GM18507 (cell line): ENCODE measurements at regions not wholly inside any gene's neighbourhood (a gene's known extent, or its start where the extent isn't known, plus 50 kb on each side); places are given as distances from the start of the nearest gene placed in this dataset.

Experiments used
- DNase-seq: peaks from one replicate; pipeline ENCODE4 v3.0.0; 2011; ENCODE audit warnings: low read depth; ENCODE audit not compliant: insufficient read length; ENCODE audit errors: extremely low spot score
- FAIRE-seq: peaks from 2 replicates; lab custom pipeline; 2011; peaks lifted over from hg19 to GRCh38; lab: Jason Lieb, UNC

- FAIRE-seq (no peak), DNase-seq (no peak)
These were observed 183.5 kb upstream of the TSC22D1 start for GRCh38 chr13:44759384-44760360.

DNA sequence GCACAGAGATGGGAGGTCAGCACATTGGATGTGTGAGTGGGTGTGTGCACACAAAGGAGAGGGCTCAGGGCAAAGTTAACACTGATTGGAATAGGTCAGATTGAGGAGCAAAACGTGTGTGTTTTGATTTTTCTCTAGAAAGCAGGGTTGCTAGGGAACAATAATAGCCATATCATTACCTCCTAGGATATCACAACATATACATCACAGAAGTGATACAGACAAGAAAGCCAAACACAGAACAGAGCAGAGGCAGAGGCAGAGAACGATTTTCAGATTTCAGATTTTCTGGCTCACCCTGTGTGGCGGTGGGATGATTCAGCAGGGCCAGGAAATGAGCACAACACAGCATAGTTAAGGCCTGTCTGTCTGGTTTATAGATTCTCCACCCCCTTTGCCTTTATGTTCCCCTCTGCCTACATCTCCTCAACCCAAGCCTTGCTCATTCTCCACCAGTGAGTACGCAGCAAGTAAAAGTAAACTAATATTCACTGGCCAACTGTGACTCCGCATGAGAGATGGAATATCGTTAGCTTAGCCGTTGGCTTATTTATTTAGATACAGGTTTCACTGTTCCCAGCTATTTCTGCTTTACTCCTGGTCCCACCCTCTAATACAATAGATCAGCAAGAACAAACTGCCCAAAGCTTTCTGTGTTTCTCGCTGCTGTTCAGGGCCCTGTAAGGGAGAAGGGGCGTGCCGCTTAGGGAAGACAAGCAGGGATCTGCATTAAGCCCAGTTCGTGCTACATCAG, 182.7 kb upstream of the TSC22D1 start:
- DNase-seq = no peak
- no peak for FAIRE-seq

- DNase-seq (no peak), FAIRE-seq (no peak)
These were observed 181.5 kb upstream of the TSC22D1 start for GRCh38 chr13:44757671-44758070.

DNA sequence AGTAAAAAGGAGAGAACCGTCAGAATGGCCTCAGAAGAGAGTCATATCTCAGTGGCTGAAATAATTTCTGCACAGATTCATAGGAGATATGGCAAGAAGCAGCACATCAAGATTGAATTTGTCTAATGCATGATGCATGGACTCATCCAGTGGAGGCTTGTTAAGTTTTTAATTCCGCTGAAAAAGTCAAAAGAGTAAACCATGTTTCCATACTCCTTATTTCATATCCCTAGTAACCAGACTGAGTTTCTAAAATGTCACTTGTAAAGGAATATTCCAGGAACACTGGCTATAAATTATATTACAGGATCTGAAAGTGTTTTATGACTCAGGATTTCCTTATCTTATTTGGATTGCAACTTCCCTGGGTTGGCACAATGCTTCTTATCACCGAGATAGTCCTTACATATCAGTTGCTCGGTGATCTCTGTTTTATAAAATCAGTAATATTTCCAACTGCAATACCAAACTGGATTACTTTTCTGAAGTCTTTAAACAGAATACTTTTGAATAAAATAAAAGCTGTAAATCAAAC, 180.2 kb upstream of the TSC22D1 start:
- FAIRE-seq (no peak), DNase-seq (no peak)

DNA sequence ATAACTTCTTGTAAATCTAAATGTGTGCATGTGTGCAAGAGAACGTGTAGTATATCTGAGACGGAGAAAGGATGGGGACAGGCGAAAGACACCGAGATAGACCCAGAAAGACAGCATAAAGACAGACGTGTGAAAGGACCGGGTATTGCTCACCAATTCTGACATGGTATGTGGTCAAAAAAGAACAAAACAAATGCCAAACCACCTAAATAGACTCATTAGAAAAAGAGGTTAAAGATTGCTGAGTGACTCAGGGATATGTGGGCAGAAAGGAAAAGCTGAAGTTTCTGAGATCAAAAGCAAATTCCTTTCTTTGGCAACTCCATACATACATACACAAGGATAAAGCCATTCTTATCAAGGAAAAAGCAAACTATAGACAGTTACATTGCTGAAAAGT, 179.7 kb upstream of the TSC22D1 start:
- no peak for FAIRE-seq

DNA sequence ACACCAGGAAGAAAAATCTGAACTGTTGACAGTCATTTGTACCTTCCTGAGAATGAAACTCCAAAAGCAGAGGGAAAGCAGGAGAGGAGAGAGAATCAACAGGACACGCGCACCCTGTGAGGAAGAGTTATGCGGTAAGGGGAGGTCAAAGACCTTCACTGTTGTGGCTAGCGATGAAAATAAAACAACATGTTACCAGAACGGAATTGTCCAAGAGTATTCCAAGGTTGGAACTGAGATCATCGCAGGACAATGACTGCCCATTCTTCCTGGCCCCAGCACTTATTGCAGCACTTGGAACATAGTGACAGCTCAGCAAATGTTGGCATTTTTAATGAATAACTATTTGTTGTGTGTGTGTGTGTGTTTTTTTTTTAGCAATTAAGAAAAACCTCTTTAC, 176.0 kb upstream of the TSC22D1 start:
- FAIRE-seq = no peak
- no peak for DNase-seq

More for the DNA sequence above, 179.7 kb upstream of the TSC22D1 start:
- DNase-seq = no peak

DNA sequence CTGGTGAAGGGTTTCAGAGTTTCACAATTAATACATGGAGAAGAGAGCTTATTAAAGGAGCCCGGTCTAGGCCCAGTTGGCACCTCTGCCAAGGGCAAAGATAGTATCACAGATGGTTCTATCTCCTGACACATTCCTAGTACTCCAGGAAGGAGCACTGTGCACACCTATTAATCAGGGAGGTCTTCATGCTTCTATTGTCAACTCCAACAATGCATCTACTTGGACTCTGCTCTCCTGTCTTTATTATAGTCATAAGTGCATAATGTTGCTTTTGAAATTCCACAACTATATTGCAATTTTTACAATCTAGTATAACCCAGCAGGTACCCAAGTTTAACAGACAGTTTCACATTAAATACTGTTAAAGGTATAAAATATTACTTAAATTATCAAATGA, 174.5 kb upstream of the TSC22D1 start:
- no peak for FAIRE-seq

DNA sequence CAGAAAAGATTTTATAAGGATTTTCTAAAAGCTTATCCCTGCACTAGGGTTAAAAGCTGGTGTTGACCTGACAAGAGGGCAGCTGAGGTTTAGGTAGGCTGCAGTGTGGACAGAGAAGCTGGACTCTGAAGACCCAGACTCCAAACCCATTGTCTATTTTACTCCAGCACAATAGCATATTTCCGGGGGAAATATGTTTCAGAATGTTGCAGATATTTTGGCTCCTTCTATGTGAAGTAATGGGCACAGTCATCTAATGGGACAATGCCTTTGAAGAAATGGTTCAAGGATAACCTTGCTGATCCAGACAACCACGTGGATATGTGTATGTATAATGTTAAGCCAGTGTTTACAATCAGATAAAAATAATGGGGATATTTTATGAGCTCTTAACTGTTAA, 173.8 kb upstream of the TSC22D1 start:
- FAIRE-seq = no peak
- DNase-seq = no peak

More for the DNA sequence above, 174.5 kb upstream of the TSC22D1 start:
- DNase-seq = no peak

GRCh38 chr13:44748439-44748838, 172.3 kb upstream of the TSC22D1 start:
- FAIRE-seq (no peak), DNase-seq (no peak)

DNA sequence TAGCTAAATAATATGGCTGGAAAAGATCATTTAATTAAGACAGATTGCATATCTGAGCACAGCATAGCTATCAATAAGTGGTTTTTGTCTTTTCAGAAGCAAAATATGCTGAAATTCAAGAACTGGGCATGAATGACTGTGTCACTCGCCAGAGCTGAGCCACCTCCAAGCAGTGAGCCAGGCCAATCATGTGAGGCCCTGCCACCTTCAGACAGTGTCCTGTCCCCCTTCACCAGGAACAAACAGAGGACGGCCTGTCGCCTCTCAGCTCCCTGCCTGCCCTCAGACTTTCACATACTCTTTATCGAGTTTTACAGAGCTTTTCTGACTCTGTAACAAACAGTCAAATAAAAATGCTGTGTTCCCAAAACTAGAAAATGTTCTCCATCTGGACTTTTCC, 171.0 kb upstream of the TSC22D1 start:
- DNase-seq = no peak
- FAIRE-seq = no peak

DNA sequence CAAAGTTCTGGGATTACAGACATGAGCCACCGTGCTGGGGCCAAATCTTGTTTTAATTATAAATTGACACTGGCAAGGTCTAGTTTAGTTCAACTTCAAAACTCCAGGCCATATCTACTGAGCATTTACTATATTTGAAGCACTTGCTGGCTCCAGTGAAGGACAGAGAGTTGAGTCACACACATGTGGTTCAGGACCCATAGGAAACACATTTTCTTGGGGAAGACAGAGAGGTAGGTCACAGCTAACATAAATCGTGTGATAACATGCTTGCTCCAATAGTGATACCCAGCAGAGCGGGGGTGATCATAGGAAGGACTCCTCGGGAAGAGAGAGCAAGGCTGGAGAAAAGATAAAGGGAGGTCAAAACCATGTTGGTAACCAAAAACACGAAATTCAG, 170.6 kb upstream of the TSC22D1 start:
- DNase-seq (no peak), FAIRE-seq (no peak)

- no peak for DNase-seq
- no peak for FAIRE-seq
These were observed 168.9 kb upstream of the TSC22D1 start for GRCh38 chr13:44744880-44745633.

DNA sequence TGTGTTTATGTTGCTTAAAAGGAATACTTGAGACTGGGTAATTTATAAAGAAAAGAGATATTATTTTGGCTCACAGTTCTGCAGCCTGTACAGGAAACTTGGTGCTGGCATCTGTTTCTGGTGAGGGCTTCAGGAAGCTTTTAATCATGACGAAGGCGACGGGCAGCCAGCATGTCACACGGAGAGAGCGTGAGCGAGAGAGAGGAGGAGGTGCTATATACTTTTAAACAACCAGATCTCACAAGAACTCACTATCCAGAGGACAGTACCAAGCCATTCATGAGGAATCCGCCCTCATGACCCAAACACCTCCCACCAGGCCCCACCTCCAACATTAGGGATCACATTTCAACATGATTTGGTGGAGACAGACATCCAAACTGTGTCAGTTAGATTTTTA, 163.4 kb upstream of the TSC22D1 start:
- DNase-seq (no peak), FAIRE-seq (no peak)

DNA sequence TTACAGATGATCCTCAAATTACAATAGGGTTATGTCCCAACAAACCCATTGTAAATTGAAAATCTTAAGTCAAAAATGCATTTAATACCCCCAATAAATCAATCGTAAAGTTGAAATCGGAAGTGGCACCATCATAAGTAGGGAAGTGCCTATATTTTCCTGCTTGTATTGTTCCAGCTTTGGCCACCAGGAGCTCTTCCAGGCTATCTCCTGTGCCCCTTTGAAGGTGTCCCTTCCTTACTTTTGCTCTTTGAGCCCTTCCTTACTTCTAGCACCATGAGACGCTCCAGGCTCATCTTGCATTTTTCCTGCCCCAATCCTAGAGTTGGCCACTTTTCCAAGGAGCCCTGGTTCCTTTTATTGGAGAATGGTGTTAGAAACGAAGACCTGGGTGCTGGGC, 163.0 kb upstream of the TSC22D1 start:
- no peak for DNase-seq
- FAIRE-seq = no peak

DNA sequence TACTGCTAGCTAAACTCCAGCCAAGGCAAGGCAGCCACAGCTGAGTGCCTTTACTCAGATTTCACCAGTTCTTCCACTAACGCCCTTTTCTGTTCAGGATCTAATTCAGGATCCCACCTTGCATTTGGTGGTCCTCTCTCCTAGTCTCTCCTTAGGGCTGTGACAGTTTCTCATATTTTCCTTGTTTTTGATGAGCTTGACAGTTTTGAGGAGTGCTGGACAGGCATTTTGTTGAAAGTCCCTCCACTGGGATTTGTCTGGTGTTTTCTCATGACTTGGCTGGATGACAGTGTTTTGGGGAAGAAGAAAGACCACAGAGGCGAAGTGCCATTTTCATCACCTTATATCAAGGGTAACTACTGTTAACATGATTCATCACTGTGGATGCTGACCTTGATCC, 162.3 kb upstream of the TSC22D1 start:
- FAIRE-seq (no peak), DNase-seq (no peak)

DNA sequence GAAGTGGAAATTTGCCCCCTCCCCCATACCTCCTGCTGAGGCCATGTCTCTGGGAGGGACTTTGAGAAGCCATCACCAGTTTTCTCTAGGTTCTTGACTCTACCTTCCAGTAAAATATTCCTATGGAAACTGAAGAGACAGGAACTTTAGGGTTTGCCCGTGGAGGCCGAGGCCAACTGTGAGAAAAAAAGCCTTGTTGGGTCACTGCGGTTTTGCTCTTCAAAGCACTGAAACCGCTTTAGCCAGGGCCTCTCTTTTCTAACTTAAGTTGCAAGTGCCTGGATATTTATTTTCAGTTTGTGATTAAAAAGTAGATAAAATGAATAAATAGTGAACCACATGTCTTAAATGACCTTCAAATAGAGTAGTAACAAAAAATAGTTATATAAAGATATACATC, 159.7 kb upstream of the TSC22D1 start:
- FAIRE-seq (no peak), DNase-seq (no peak)

- DNase-seq (no peak), FAIRE-seq (no peak)
These were observed 158.1 kb upstream of the TSC22D1 start for GRCh38 chr13:44734201-44734707.

GRCh38 chr13:44732503-44733098, 156.5 kb upstream of the TSC22D1 start:
- no peak for FAIRE-seq
- no peak for DNase-seq

GRCh38 chr13:44730851-44731250, 154.7 kb upstream of the TSC22D1 start:
- FAIRE-seq (no peak), DNase-seq (no peak)
